Tongue (tissue), 1 donor: ENCODE measurements at regions not wholly inside any gene's neighbourhood (a gene's known extent, or its start where the extent isn't known, plus 50 kb on each side); places are given as distances from the start of the nearest gene placed in this dataset.

Experiments
- DNase-seq: peaks from one replicate; pipeline ENCODE4 v3.0.0-alpha.2; 2015

- DNase-seq: no peak
These were observed 69.0 kb downstream of the KIF2B start for GRCh38 chr17:53891726-53892125.

DNA sequence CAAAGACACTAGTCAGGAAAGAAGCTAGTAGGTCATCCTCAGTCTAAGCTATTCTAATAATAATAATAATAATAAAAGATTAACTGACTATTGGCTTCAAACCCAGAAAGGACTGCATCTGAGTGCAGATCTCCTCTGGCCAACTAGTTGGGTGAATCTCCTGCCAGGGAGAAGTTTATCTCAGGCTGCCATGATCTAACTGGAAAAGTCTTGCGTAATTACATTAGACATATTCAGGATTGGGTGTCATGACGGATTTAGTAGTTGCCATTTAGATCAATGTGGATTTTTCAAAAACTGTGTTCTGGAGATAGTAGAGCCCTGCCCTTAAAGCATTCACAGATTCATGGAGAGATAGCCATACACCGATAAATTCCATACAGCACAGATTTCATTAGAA, 69.5 kb downstream of the KIF2B start:
- DNase-seq: no peak

- DNase-seq: no peak
These were observed 71.9 kb downstream of the KIF2B start for GRCh38 chr17:53894591-53894990.

DNA sequence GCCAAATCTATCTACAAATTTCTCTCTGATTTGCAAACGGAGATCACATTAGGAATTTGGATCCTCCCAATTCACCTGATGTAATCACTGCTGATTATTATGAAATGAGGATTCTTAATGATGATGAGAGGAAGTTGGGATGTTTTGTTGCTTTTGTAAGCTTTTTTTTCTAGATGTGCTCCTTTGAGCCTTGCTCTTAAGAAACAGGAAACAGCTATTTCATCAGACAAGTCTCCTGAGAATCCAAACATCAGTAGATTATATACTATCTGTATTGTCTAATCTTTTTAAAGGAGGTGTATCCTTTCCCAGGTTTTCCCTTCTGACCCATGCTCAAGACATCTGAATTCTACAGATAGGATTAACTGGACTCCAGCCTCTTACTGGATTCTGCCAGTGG, 73.3 kb downstream of the KIF2B start:
- DNase-seq: no peak

- DNase-seq: no peak
These were observed 78.2 kb downstream of the KIF2B start for GRCh38 chr17:53900951-53901350.

DNA sequence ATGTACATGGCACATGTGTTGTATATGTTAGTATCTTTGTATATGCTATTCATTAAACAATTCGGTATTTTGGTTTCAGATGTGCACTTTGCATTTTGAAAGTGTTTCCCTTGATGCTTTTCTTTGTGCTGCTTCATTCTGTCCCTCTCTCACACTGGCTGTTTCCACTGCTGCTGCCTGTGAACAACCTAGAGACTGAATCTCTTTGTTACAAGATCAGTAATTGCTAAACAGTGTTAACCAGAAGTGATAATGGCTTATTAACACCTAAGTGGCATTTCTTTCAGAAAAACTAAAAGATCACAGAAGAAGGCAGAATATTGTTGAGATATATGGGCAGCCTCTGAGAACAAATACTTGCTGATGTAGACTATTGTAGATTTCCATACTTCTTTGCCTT, 84.7 kb downstream of the KIF2B start:
- DNase-seq: no peak

GRCh38 chr17:53909802-53910201, 87.1 kb downstream of the KIF2B start:
- DNase-seq: no peak

DNA sequence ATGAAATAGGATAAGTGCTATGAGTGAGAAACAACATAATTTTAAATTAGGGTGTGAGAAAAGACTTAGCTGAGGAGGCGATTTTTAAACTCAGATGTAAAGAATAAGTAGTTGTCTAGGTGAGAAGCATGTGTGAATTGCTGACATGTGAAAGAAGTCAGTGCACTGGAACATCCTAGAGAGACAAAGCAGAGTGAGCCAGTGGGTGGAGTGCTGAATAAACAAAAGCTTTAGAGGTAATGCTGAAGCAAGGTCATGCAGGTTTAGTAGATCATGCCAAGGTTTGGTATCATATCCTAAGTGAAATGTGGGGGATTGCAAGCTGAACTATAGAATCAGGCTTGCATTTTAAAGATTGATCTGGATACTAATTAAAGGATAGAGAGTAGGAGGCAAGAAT, 89.4 kb downstream of the KIF2B start:
- no peak for DNase-seq

GRCh38 chr17:53919356-53919755, 96.6 kb downstream of the KIF2B start:
- no peak for DNase-seq

DNA sequence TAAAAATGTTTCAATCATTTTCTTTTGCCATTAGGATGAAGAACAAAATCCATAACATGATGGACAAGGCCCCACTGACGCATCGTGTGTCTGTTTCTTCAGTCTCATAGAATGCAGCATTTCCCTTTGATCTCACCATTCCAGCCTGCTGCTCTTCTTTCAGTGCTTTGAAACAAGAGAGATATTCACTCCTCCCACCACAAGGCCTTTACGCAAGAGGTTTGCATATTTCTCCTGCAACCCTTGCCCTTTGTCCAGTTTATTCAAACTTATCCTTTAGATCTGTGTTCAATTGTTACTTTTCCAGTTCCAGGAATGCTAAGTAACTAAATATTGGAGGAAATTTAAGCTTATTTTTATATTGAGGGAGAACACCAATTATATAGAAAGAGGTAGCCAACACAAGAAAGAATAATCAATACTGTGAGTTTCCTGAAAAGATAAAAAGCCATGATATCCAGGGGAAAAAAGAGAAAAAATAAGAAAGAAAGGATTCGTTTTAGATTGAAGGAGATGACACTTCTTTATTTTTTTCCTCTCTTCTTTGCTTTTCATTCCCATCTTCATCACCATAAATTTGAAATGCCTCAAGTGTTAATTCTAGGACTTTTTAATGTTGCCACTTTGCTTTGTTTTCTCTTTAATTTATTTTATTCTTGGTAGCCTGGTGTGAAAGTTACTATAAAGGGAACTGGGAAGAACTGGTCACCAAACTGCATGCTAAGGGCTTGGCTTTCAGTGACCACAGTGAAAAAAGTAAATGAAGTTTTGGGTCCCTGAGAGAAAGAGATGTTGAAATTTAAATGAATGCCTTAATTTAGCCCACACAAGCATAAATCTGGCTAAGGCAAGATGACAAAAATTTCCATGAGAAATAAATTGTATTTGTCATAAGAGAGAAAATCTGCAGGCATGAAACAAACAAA, 102.1 kb downstream of the KIF2B start:
- DNase-seq: no peak

GRCh38 chr17:53932386-53932785, 109.7 kb downstream of the KIF2B start:
- DNase-seq: no peak

DNA sequence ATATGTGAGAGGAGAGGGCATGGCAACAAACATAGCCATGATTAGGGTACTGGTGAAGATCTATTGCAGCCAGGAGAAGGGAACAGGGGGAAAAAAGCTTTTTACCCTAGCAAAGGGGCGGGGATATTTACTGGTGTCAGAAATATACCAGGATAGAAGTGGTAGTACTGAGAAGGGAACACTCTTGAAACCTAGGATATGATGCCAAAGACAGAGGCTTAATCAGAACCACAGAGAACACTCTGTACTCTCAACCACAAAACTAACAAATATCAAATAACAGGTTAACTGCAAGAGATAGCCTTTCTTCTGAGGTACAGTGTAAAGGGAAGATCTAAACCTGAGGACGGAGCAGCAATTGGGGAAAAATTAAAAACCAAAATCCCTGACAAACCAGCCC, 112.2 kb downstream of the KIF2B start:
- no peak for DNase-seq

GRCh38 chr17:53941231-53941630, 118.5 kb downstream of the KIF2B start:
- DNase-seq: no peak

DNA sequence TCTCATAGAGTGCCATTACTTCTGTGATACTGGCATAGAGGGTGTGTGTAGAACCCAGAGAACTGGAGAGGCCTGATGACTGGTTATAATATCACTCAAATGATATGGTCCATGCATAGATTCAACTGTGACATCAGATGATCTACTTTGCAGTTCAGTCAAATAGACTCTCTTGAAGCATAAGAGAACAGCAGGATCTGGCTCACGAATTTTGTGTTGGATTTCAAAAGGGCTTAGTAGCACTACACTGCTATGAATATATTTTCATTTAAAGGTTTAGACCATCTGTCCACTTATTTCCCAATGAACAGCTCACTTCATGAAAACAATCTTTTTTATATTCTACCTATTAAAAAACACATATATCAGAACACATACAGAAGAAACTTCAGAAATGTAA, 119.7 kb downstream of the KIF2B start:
- DNase-seq: no peak

DNA sequence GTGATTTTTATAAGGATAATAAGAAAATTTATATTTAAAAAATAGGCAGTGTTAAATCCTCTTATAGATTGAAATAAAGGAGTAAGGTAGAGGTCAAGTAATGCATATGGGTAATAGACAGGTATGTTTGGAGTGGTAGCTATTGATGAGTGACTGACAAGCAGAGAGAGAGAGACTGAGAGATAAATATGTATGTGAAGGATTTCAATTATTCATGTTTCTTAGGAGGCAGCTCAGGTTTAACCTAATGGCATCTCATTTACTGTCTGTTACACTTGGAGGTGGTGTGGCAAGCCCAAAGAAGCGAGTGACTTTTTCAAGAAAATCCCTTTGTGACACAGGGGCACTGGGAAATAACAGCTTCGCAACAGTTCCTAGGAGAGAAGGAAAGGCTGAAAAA, 120.2 kb downstream of the KIF2B start:
- DNase-seq: no peak

DNA sequence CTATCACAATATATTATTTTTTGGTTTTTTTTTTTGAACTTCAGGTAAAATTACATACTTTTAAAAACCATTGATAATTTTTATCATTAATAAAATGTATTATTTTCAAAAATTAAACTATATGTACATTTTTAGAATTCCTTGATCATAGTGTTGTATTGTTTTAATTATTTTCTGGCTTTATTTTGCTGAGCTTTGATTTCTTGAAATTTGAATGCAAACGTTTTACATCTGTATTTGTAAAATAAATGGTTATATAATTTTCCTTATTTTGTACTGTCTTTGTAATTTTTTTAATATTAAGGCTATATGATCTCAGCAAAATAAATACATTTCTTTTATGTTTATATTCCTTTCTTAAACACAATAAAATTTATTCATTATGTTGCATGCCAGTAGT, 125.6 kb downstream of the KIF2B start:
- DNase-seq: no peak

DNA sequence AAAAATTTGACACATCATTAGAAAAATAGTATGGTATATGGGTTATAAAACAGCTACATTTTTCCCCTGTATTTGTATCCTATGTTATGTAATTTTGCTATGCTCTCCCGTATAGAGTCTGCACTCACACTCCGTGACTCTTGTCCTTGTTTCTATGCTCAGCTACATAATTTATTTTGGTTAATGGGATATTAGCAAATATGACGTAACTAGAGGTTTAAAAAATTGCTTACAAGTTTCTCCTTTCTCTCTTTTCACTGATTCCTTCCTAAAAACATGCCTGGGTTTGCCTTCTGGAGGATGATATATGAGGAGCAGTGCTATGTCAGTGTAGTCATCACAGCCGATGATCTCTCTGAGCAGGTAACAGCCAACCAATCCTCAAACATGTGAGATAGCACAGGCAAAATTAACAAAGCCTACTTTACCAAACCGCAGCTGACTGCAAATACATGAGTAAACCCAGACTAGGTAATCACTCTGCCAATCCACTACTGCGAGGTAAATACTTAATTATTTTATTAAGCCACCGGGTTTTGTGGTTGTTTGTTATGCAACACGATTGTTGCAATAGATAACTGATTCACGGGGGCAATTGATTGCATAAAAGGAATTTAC, 126.9 kb downstream of the KIF2B start:
- no peak for DNase-seq

DNA sequence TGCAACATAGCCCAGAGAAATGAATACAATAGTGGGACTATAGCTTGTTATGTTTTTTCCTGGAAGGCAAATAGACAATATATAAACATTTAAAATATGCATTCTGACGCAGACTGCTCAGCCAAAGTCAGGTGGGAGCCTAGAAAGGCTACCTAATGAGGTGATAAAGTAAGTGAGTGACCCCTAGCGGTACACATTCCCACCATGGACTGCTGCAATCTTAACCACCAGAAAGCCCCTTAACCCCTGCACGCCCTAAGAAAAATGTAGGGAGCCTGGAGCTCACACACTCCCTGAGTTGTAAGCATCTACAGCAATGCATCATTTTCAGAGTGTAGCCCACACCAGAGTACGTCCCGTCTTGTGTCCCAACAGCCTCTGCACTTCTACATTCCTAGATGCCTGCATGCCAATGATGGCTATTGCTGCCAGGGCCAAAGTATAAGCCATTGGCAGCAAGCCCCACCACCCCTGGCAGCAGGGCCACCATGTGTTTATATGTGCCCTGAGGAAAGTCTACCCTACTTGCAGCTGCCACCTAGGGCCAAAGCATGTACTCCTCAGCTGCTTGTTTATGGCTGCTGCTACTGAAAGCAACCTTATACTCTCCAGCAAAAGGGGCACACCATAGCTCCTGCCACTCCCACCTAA, 127.6 kb downstream of the KIF2B start:
- no peak for DNase-seq

GRCh38 chr17:53950858-53951250, 128.1 kb downstream of the KIF2B start:
- no peak for DNase-seq

DNA sequence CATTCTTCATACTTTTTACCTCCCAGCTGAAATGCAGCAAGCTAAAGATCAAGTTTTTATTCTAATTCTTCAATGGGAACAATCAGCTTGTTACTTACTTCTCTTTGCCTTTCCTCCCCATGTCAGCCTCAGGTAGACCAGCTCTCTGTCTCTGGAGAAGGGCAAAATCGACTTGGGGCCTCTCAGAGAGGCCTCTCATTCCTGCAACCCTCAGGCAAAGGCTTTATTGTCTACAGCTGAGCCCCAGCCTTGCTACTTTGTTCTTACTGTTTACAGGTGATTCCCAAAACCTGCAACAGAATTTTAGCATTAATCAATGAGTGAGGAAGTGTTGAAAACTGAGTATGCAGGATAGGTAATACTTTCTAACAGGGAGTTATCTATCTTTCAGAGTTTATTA, 148.6 kb downstream of the KIF2B start:
- DNase-seq: no peak

GRCh38 chr17:53979991-53980390, 157.3 kb downstream of the KIF2B start:
- DNase-seq: no peak

- DNase-seq: no peak
These were observed 173.4 kb downstream of the KIF2B start for GRCh38 chr17:53996131-53996530.

DNA sequence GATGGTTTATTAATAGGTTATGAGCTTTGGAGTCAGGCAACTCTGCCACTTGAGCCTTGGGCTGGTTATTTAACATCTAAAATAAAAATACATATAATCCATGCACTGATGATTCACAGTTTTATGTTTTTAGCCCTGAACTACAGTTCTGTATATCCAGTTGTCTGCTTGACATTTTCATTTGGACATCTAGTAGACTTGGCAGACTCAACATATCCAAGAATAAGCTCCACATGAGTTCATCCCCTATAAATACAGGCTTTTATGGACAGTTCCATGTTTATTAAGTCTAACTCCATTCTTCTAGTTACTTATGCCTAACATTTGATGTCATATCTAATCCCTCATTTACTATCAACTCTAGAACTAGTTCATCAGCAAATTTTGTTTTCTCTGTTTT, 174.2 kb downstream of the KIF2B start:
- DNase-seq: no peak

GRCh38 chr17:54007855-54008254, 185.1 kb downstream of the KIF2B start:
- no peak for DNase-seq
